SK-N-SH (cell line): ENCODE measurements at regions not wholly inside any gene's neighbourhood (a gene's known extent, or its start where the extent isn't known, plus 50 kb on each side); places are given as distances from the start of the nearest gene placed in this dataset.

Experiments used
- CTCF ChIA-PET: fragments of 300-600, 350-600 bp; formaldehyde crosslinking; extraction: SDS; loops from one replicate; lab custom pipeline; 2021; lab: Yijun Ruan, JAX
- POLR2A ChIA-PET: fragments of 350-600 bp; sonication (Branson Sonifier 250); formaldehyde crosslinking; extraction: SDS; loops from one replicate; lab custom pipeline; 2020; ENCODE audit warnings: antibody characterized with exemption, inconsistent platforms; lab: Yijun Ruan, JAX
- DNase-seq: peaks from one replicate; pipeline ENCODE4 v3.0.0; 2012
- H2AFZ ChIP-seq: fragments of 200-600 bp; sonication (generic); 2 replicates; pipeline ENCODE4 v1.8.1; 2016; ENCODE audit warnings: antibody characterized with exemption, mild to moderate bottlenecking, low read depth
- H3F3A ChIP-seq: fragments of 200-600 bp; sonication (generic); replicated peaks from 2 replicates; pipeline ENCODE3; 2016; ENCODE audit warnings: antibody characterized with exemption, mild to moderate bottlenecking; ENCODE audit not compliant: insufficient read depth
- H3K27ac ChIP-seq, 2 experiments: fragments of 200-500 bp in 1 of 2; fragments of 200-600 bp in 1 of 2; sonication (Bioruptor generic) in 1 of 2; sonication (generic), shearing (Covaris generic) in 1 of 2; 2 replicates each; pipeline versions ENCODE4 v1.5.1 to v1.6.1; 2014 to 2016; ENCODE audit warnings: low read depth in 2 of 2, inconsistent platforms in 1 of 2, low read length in 1 of 2, mild to moderate bottlenecking in 1 of 2, mixed read lengths in 1 of 2
- H3K27me3 ChIP-seq: fragments of 200-600 bp; sonication (generic), shearing (Covaris generic); 2 replicates; pipeline ENCODE4 v1.6.1; 2016; ENCODE audit warnings: mixed run types; ENCODE audit not compliant: insufficient read depth
- H3K36me3 ChIP-seq, 2 experiments: fragments of 200-500 bp in 1 of 2; fragments of 200-600 bp in 1 of 2; sonication (Bioruptor generic) in 1 of 2; sonication (generic) in 1 of 2; replicated peaks in 1 of 2; 2 replicates each; pipeline versions ENCODE3 to v1.5.1; 2014 to 2016; ENCODE audit warnings: low read length in 1 of 2, mild to moderate bottlenecking in 1 of 2; ENCODE audit not compliant: insufficient read depth in 2 of 2, control insufficient read depth in 1 of 2
- H3K4me1 ChIP-seq, 2 experiments: fragments of 200-500 bp in 1 of 2; fragments of 200-600 bp in 1 of 2; sonication (Bioruptor generic) in 1 of 2; sonication (generic), shearing (Covaris generic) in 1 of 2; 2 replicates each; pipeline versions ENCODE4 v1.5.1 to v1.6.1; 2014 to 2016; ENCODE audit warnings: low read depth in 1 of 2, low read length in 1 of 2, mixed run types in 1 of 2; ENCODE audit not compliant: insufficient read depth in 2 of 2, control insufficient read depth in 1 of 2
- H3K4me2 ChIP-seq: fragments of 200-600 bp; sonication (generic), shearing (Covaris generic); 2 replicates; pipeline ENCODE4 v1.6.1; 2017; ENCODE audit warnings: mixed run types
- H3K4me3 ChIP-seq, 2 experiments: fragments of 200-500 bp in 1 of 2; fragments of 200-600 bp in 1 of 2; sonication (Bioruptor generic) in 1 of 2; sonication (generic), shearing (Covaris generic) in 1 of 2; 2 replicates each; pipeline versions ENCODE4 v1.5.1 to v1.8.1; 2014 to 2016; ENCODE audit warnings: low read depth in 2 of 2, inconsistent platforms in 1 of 2, low read length in 1 of 2, mild to moderate bottlenecking in 1 of 2, mixed read lengths in 1 of 2, moderate library complexity in 1 of 2
- H3K79me2 ChIP-seq: fragments of 200-600 bp; sonication (generic); 2 replicates; pipeline ENCODE4 v1.8.1; 2017; ENCODE audit warnings: mild to moderate bottlenecking; ENCODE audit not compliant: insufficient read depth
- H3K9ac ChIP-seq: fragments of 200-600 bp; sonication (generic); 2 replicates; pipeline ENCODE4 v1.6.1; 2017; ENCODE audit warnings: mixed run types
- H3K9me2 ChIP-seq: fragments of 200-600 bp; sonication (generic); 2 replicates; pipeline ENCODE4 v1.6.1; 2017; ENCODE audit warnings: mixed run types
- H3K9me3 ChIP-seq: fragments of 200-600 bp; sonication (generic); 2 replicates; pipeline ENCODE4 v1.6.1; 2017; ENCODE audit warnings: mixed run types, mild to moderate bottlenecking, moderate library complexity
- H4K20me1 ChIP-seq: fragments of 200-600 bp; sonication (generic); 2 replicates; pipeline ENCODE4 v1.6.1; 2017; ENCODE audit warnings: mild to moderate bottlenecking, mixed run types; ENCODE audit not compliant: insufficient read depth
- CHD2 ChIP-seq: fragments of 150-350 bp; IDR thresholded peaks from 2 replicates; pipeline ENCODE4 v1.6.1; 2018; ENCODE audit warnings: low read length; ENCODE audit not compliant: partially characterized antibody
- FOXM1 ChIP-seq: IDR thresholded peaks from 2 replicates; pipeline ENCODE4 v1.4.0; 2012; ENCODE audit warnings: low read depth, mild to moderate bottlenecking
- RAD21 ChIP-seq: IDR thresholded peaks from 2 replicates; pipeline ENCODE4 v1.6.1; 2012; ENCODE audit warnings: mild to moderate bottlenecking, low read length
- RCOR1 ChIP-seq: fragments of 150-350 bp; IDR thresholded peaks from 2 replicates; pipeline ENCODE4 v1.6.1; 2017; ENCODE audit warnings: antibody characterized with exemption, low read length
- RFX5 ChIP-seq: IDR thresholded peaks from 2 replicates; pipeline ENCODE4 v1.6.1; 2012; ENCODE audit warnings: mild to moderate bottlenecking, improper control_type of control experiment, low read length
- TEAD4 ChIP-seq: IDR thresholded peaks from 2 replicates; pipeline ENCODE4 v1.4.0; 2012; ENCODE audit warnings: mild to moderate bottlenecking, borderline replicate concordance; ENCODE audit not compliant: insufficient read depth
- YY1 ChIP-seq: IDR thresholded peaks from 2 replicates; pipeline ENCODE4 v1.4.0; 2012; ENCODE audit warnings: low read depth, mild to moderate bottlenecking
- WGBS: methylation state at CpG from one replicate; pipeline ENCODE4 v1.1.6; 2017; ENCODE audit warnings: low lambda C conversion rate; 5-methylcytosine and 5-hydroxymethylcytosine counted together
- TF ChIP-seq, protein P1 (sequence below): fragments of 200-600 bp; sonication (generic); IDR thresholded peaks from 2 replicates; pipeline ENCODE4 v1.6.1; 2017; ENCODE audit warnings: antibody characterized with exemption, mild to moderate bottlenecking, moderate library complexity

- TF ChIP-seq RCOR1 (no peak), RAD21 (no peak), YY1 (no peak)
Measured at GRCh38 chr1:242735323-242735722, 210.8 kb upstream of the PLD5 start (continued).

- Histone ChIP-seq H3K27me3 (no peaks in the 10 kb centered on the region), H3K9me2 (no peaks in the 10 kb centered on the region), H2AFZ (no peak overlapping the region), H3K9me3 (peaks cover 9% of the 10 kb centered on the region), H3K9ac (no peak overlapping the region), H3K4me3 (no peak overlapping the region), H3K4me2 (no peak overlapping the region), H3F3A (no peaks in the 10 kb centered on the region), H4K20me1 (no peaks in the 10 kb centered on the region), H3K79me2 (no peaks in the 10 kb centered on the region), H3K27ac (no peak overlapping the region), H3K4me1 (no peaks in the 10 kb centered on the region; a peak in 1 of 4 replicates), H3K36me3 (no peaks in the 10 kb centered on the region)
- ChIA-PET CTCF (interaction anchor here (0.6 kb wide), 1 partner anchor 881 kb away, joined by 3 read pairs; no protein-coding TSS in a partner anchor), POLR2A (no interaction called here)
- no peak for TF ChIP-seq FOXM1
- TF ChIP-seq, protein P1, sequence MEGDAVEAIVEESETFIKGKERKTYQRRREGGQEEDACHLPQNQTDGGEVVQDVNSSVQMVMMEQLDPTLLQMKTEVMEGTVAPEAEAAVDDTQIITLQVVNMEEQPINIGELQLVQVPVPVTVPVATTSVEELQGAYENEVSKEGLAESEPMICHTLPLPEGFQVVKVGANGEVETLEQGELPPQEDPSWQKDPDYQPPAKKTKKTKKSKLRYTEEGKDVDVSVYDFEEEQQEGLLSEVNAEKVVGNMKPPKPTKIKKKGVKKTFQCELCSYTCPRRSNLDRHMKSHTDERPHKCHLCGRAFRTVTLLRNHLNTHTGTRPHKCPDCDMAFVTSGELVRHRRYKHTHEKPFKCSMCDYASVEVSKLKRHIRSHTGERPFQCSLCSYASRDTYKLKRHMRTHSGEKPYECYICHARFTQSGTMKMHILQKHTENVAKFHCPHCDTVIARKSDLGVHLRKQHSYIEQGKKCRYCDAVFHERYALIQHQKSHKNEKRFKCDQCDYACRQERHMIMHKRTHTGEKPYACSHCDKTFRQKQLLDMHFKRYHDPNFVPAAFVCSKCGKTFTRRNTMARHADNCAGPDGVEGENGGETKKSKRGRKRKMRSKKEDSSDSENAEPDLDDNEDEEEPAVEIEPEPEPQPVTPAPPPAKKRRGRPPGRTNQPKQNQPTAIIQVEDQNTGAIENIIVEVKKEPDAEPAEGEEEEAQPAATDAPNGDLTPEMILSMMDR: no peak
- no peak for TF ChIP-seq CHD2
- TF ChIP-seq RFX5: no peak
- TF ChIP-seq YY1: no peak
- no peak for DNase-seq
Measured at GRCh38 chr1:242731446-242731845, 206.9 kb upstream of the PLD5 start.

DNA sequence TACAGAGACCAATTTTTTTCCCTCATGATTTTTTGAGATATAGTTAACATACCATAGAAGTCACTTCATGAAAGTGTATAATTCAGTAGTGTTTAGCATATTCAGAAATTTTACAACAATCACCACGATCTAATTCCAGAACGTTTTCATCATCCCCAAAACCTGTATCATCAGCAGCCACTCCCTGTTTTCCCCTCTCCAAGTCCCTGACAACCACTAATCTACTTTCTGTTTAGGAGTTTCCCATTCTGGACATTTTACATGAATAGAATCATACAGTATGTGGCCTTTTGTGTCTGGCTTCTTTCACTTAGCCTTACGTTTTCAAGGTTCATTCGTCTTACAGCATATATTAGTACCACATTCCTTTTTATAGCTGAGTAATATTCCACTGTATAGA is 204.2 kb upstream of the PLD5 start:
- CTCF ChIA-PET: no interaction called here
- H4K20me1 ChIP-seq: no peaks in the 10 kb centered on the region
- no peaks in the 10 kb centered on the region for H3K9me2 ChIP-seq
- no peaks in the 10 kb centered on the region for H3K4me1 ChIP-seq
- no peak overlapping the region for H3K27ac ChIP-seq
- no peak overlapping the region for H2AFZ ChIP-seq
- peaks cover 9% of the 10 kb centered on the region; the same call in 1 of the 2 replicates for H3K9me3 ChIP-seq
- no peaks in the 10 kb centered on the region for H3F3A ChIP-seq
- no peaks in the 10 kb centered on the region for H3K36me3 ChIP-seq
- DNase-seq: no peak
- H3K4me2 ChIP-seq: no peak overlapping the region
- H3K9ac ChIP-seq: no peak overlapping the region
- WGBS: 18% methylated on average over 4 of the region's 4 CpGs
- no peak overlapping the region for H3K4me3 ChIP-seq
- H3K79me2 ChIP-seq: no peaks in the 10 kb centered on the region
- TF ChIP-seq TEAD4 (no peak), CHD2 (no peak)
- no peaks in the 10 kb centered on the region for H3K27me3 ChIP-seq
- POLR2A ChIA-PET: no interaction called here
